ENCODE measurements at regions not wholly inside any gene's neighbourhood (a gene's known extent, or its start where the extent isn't known, plus 50 kb on each side); places are given as distances from the start of the nearest gene placed in this dataset.

- no peak for TF ChIP-seq EZH2 (IDR thresholded peaks at IDR 0.05; ENCODE audit: insufficient read depth, low read length)
- no peak for TF ChIP-seq CTCF (IDR thresholded peaks at IDR 0.05; ENCODE audit: insufficient read depth, low read depth, low read length)
- Mint-ChIP-seq H3K4me1 (ENCODE audit: low read depth, unreplicated experiment) (peaks cover 21% of the 10 kb centered on the region), H3K36me3 (ENCODE audit: low read depth, unreplicated experiment) (no peaks in the 10 kb centered on the region), H3K27ac (ENCODE audit: unreplicated experiment) (no peak overlapping the region), H3K27me3 (ENCODE audit: low read depth, unreplicated experiment) (peaks cover 1% of the 10 kb centered on the region), H3K4me3 (ENCODE audit: unreplicated experiment) (no peak overlapping the region), H3K9me3 (ENCODE audit: unreplicated experiment) (no peaks in the 10 kb centered on the region)
- H3K36me3 ChIP-seq (ENCODE audit: insufficient read depth, low read length) = no peaks in the 10 kb centered on the region
- FAIRE-seq (no peak), DNase-seq (ENCODE audit: low read depth) (no peak)
- no peaks in the 10 kb centered on the region for H3K9me3 ChIP-seq (ENCODE audit: insufficient read depth, low read depth, low read length)
- no peak overlapping the region for H2AFZ ChIP-seq (ENCODE audit: low read depth, low read length)
- no peak overlapping the region for H3K4me3 ChIP-seq (ENCODE audit: insufficient read depth, low read depth, low read length)
- H3K27ac ChIP-seq (ENCODE audit: low read depth, low read length) = no peak overlapping the region
- H3K9ac ChIP-seq (ENCODE audit: low read length) = no peak overlapping the region
- no peak overlapping the region for H3K4me2 ChIP-seq (ENCODE audit: low read length)
- no peaks in the 10 kb centered on the region for H3K79me2 ChIP-seq (ENCODE audit: insufficient read depth, low read length)
- no peaks in the 10 kb centered on the region for H4K20me1 ChIP-seq (ENCODE audit: insufficient read depth, low read length)
- H3K4me1 ChIP-seq (ENCODE audit: insufficient read depth, low read length) = peaks cover 6% of the 10 kb centered on the region
- peaks cover 30% of the 10 kb centered on the region for H3K27me3 ChIP-seq (ENCODE audit: insufficient read depth, low read length)
Observed at GRCh38 chr11:122311216-122311755, 195.3 kb upstream of the BLID start.

DNA sequence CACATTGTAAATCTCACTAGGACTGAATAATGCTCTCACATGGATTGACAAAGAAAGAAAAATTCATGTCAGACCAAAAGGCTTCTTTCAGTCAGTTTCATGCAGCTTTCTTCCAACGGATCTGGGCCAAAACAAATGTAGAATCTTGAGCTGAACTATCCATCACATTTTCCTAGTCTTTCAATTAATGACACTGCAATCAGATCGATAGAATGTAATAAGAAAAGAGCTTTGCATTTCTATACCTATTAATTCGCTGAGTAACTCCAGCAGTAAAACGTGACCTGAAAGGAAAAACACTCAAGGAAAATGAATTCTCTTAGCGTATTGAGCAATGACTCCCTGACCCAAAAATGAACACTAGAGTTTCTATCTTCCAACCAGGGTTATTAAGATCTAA is 194.8 kb upstream of the BLID start:
- peaks cover 21% of the 10 kb centered on the region for H3K4me1 Mint-ChIP-seq (ENCODE audit: low read depth, unreplicated experiment)
- Histone ChIP-seq H3K79me2 (ENCODE audit: insufficient read depth, low read length) (no peaks in the 10 kb centered on the region), H4K20me1 (ENCODE audit: insufficient read depth, low read length) (no peaks in the 10 kb centered on the region), H3K4me2 (ENCODE audit: low read length) (no peak overlapping the region), H3K9me3 (ENCODE audit: insufficient read depth, low read depth, low read length) (no peaks in the 10 kb centered on the region), H3K4me3 (ENCODE audit: insufficient read depth, low read depth, low read length) (no peak overlapping the region), H3K36me3 (ENCODE audit: insufficient read depth, low read length) (no peaks in the 10 kb centered on the region), H3K4me1 (ENCODE audit: insufficient read depth, low read length) (peaks cover 6% of the 10 kb centered on the region), H3K9ac (ENCODE audit: low read length) (no peak overlapping the region), H3K27me3 (ENCODE audit: insufficient read depth, low read length) (peaks cover 31% of the 10 kb centered on the region), H2AFZ (ENCODE audit: low read depth, low read length) (no peak overlapping the region), H3K27ac (ENCODE audit: low read depth, low read length) (no peak overlapping the region)
- H3K27me3 Mint-ChIP-seq (ENCODE audit: low read depth, unreplicated experiment) = peaks cover 1% of the 10 kb centered on the region
- H3K27ac Mint-ChIP-seq (ENCODE audit: unreplicated experiment) = no peak overlapping the region
- H3K36me3 Mint-ChIP-seq (ENCODE audit: low read depth, unreplicated experiment) = no peaks in the 10 kb centered on the region
- no peak overlapping the region for H3K4me3 Mint-ChIP-seq (ENCODE audit: unreplicated experiment)
- no peak for FAIRE-seq
- H3K9me3 Mint-ChIP-seq (ENCODE audit: unreplicated experiment) = no peaks in the 10 kb centered on the region
- TF ChIP-seq EZH2 (IDR thresholded peaks at IDR 0.05; ENCODE audit: insufficient read depth, low read length) (no peak), CTCF (IDR thresholded peaks at IDR 0.05; ENCODE audit: insufficient read depth, low read depth, low read length) (no peak)
- DNase-seq (ENCODE audit: low read depth) = no peak

- Histone ChIP-seq H3K4me3 (ENCODE audit: insufficient read depth, low read depth, low read length) (peak overlapping the region; percentile 21), H2AFZ (ENCODE audit: low read depth, low read length) (peak overlapping the region; percentile 24)
- DNase-seq (ENCODE audit: low read depth) = peak; percentile 55
Observed at GRCh38 chr11:122309262-122309925, 193.4 kb upstream of the BLID start.

More at GRCh38 chr11:122309262-122309925, 193.4 kb upstream of the BLID start:
- Histone ChIP-seq H3K79me2 (ENCODE audit: insufficient read depth, low read length) (no peaks in the 10 kb centered on the region), H4K20me1 (ENCODE audit: insufficient read depth, low read length) (no peaks in the 10 kb centered on the region), H3K9me3 (ENCODE audit: insufficient read depth, low read depth, low read length) (no peaks in the 10 kb centered on the region), H3K27ac (ENCODE audit: low read depth, low read length) (no peak overlapping the region), H3K27me3 (ENCODE audit: insufficient read depth, low read length) (peaks cover 39% of the 10 kb centered on the region), H3K36me3 (ENCODE audit: insufficient read depth, low read length) (no peaks in the 10 kb centered on the region), H3K4me1 (ENCODE audit: insufficient read depth, low read length) (peaks cover 6% of the 10 kb centered on the region), H3K4me2 (ENCODE audit: low read length) (peak overlapping the region; percentile 81), H3K9ac (ENCODE audit: low read length) (no peak overlapping the region)
- TF ChIP-seq EZH2 (IDR thresholded peaks at IDR 0.05; ENCODE audit: insufficient read depth, low read length) = no peak
- no peak for TF ChIP-seq CTCF (IDR thresholded peaks at IDR 0.05; ENCODE audit: insufficient read depth, low read depth, low read length)
- FAIRE-seq = peak; percentile 26
- Mint-ChIP-seq H3K36me3 (ENCODE audit: low read depth, unreplicated experiment) (no peaks in the 10 kb centered on the region), H3K27ac (ENCODE audit: unreplicated experiment) (peak overlapping the region; percentile 36), H3K4me1 (ENCODE audit: low read depth, unreplicated experiment) (peaks cover 21% of the 10 kb centered on the region), H3K9me3 (ENCODE audit: unreplicated experiment) (no peaks in the 10 kb centered on the region), H3K27me3 (ENCODE audit: low read depth, unreplicated experiment) (peaks cover 4% of the 10 kb centered on the region), H3K4me3 (ENCODE audit: unreplicated experiment) (no peak overlapping the region)

All from astrocyte (in vitro differentiated cells and primary cell).